C1 segment of cervical spinal cord (tissue), 14 donors: ENCODE measurements at regions not wholly inside any gene's neighbourhood (a gene's known extent, or its start where the extent isn't known, plus 50 kb on each side); places are given as distances from the start of the nearest gene placed in this dataset.

Experiments used
- DNase-seq, 14 donors: peaks; one replicate each; lab custom pipeline; 2025; lab: John Stamatoyannopoulos, UW

DNA sequence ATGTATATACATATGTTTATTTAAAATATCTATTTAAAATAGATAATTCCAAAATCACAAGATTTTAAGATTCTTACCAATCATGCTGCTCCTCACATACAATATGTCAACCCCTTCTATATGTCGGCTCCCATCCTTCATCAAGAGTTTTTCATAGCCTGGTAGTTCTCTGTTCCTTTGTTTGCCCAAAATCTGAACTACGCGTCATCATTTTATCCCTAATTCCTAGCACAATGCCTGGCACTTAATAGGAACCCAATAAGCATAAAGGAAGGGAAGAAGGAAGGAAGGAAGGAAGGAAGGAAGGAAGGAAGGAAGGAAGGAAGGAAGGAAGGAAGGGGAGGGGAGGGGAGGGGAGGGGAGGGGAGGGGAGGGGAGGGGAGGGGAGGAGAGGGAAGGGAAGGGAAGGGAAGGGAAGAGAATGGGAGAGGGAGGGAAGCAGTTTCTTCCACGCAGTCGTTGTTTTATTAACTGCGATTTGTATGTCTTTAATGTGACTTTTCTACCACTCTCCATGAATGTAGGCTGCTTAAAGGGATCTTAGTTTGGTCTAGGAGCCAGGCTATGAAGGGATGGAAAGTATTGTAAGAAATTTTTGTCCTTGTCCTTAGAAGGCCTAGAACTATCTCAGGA is 83.3 kb upstream of the PCGF5 start:
- DNase-seq: no peak

- DNase-seq: no peak
Observed at GRCh38 chr10:91137822-91138221, 82.6 kb upstream of the PCGF5 start.

- no peak for DNase-seq
Observed at GRCh38 chr10:91140995-91141549, 79.4 kb upstream of the PCGF5 start.

GRCh38 chr10:91144961-91145360 is 75.5 kb upstream of the PCGF5 start:
- DNase-seq: no peak

DNA sequence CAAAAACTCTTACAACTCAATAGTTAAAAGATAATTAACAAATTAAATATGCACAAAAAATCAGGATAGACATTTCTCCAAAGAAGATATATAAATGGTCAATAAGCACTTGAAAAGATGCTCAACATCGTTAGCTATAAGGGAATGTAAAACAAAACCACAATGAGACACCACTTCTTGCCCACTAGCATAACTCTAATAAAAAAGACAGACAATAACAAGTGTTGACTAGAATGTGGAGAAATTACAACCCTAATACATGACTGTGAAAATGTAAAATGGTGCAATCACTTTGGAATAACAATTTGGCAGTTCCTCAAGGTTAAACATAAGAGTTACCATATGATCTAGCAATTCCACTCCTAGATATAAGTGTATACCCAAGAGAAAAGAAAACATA is 74.3 kb upstream of the PCGF5 start:
- no peak for DNase-seq

DNA sequence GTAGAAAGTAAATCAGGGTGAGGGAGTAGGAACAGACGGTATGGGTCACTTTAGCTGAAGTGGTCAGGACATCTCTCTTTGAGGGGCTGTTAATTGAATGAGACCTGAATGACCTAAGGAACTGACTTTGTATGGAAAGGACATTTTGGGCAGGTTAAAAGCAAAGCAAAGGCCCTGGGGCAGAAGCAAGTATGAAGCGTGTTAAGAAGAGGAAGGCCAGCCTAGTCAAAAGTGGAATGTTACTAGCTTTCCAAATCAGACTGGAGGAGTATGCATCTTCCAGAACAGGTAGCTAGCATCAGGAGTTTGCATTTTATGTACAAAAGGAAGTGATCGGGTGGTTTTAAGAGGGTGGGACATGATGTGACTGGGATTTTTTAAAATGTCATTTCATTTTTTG is 70.9 kb upstream of the PCGF5 start:
- no peak for DNase-seq

DNA sequence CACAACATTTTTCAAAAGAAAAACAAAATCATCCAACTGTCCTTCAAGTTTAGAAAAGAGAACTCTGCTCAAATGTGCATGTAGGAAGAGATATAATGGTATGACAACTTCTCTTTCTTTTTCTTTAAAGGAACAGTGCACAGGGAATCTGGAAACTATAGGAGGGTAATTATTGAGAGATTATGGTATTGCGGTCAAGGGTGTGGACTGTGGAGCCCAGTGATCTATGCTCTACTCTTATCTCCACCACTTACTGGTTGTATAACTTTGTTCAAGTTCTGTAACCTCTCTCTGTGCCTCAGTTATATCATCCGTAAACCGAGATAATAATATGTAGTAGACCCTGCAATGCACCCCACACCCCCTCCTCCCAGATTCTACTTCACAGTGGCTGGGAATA is 69.8 kb upstream of the PCGF5 start:
- DNase-seq: no peak

- DNase-seq: no peak
Observed at GRCh38 chr10:91153508-91153907, 67.0 kb upstream of the PCGF5 start.

DNA sequence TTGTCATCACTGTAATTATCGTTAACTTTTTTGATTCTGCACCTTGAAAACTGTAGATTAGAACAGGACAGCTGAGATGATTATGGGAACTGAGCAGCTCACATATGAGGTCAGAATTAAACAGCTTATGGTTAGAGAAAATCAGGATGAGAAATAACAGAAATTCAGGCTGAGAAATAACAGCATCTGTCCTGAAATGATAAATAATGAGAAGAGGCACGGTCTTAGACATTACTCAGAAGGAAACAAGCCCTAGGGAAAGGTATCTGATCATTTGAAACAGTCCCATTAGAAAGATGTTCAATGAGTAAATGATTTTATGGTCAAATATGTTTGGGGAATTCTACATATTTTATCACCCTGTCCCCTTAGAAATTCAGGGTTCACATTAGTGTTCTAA is 65.6 kb upstream of the PCGF5 start:
- no peak for DNase-seq

DNA sequence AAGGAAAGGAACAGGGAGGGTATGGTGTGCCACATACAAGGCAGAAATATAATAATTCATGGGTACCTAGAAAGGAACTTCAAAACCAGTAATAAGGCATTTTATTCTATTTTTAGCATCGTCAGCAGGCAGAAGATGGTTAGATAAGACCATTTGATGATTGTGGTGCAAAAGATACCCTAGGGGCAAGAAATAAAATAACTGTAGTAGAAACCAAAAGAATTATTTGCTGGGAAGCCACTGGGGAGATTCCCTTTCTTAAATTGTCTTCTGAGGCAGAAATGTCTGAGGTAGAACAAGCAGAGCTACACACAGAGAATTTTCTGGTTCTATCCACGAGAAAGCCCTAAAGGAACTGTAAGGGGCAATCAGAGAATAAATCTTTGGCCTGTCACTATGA is 64.3 kb upstream of the PCGF5 start:
- DNase-seq: no peak

DNA sequence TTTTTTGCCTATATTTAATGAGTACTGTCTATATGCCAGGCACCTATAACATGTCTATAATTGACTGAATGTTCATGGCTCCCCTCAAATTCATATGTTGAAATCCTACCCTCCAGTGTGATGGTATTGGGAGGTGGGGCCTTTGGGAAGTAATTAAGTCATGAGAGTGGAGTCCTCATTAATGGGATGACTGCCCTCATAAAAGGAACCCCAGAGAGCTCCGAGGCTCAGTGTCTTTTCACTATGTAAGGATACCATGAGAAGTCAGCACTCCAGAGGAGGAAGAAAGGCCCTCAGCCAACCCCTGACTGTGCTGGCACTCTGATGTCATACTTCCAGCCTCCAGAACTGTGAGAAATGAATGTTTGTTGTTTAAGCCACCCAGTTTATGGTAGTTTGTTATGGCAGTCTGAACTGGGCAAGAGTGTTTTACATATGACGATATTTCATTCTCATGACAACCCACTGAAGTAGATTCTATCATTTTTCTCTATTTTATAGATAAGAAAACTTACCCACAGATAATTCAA is 61.1 kb upstream of the PCGF5 start:
- DNase-seq: no peak

GRCh38 chr10:91162050-91162494 is 58.4 kb upstream of the PCGF5 start:
- peak in 1 of 14 donors; percentile 23 for DNase-seq

DNA sequence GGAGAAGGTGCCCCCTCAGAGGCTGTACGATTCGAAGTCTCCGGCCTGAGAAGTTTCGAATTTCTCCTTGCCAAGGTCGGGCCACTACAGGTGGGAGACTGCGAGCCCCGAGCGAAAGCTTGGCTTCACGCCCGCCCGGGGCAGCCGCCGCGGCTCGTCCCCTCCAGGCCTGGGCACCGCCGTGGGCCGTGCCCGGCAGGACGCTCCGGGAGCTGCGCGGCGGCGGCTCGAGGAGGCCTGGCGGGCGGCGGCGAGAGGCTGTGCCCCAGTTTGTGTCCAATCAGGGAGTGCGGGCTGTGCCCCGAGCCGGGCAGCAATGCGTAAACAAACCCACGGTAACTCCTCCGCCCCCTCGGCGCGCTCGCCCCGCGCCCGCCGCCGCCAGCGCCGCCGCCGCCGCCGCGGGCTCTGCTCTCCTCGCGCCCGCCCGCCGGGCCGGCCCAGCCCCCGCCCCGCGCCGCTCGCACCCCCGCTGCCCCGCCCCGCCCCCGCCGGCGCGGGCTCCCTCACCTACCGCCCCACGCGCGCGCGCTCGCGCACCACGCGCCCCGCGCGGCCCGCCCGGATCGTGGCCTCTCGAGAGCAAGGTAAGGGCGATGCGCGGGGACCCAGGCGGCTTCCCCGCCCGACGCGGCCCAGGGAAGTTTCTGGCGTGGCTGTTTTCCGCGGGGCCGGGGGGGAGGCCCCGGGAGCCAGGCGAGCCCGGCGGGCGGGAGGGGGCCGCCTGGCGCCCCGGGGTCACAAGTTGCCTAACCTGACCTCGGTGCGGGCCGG is 57.8 kb upstream of the PCGF5 start:
- DNase-seq: peak in 13 of 14 donors; percentile 41 to 94 (median 75)

DNA sequence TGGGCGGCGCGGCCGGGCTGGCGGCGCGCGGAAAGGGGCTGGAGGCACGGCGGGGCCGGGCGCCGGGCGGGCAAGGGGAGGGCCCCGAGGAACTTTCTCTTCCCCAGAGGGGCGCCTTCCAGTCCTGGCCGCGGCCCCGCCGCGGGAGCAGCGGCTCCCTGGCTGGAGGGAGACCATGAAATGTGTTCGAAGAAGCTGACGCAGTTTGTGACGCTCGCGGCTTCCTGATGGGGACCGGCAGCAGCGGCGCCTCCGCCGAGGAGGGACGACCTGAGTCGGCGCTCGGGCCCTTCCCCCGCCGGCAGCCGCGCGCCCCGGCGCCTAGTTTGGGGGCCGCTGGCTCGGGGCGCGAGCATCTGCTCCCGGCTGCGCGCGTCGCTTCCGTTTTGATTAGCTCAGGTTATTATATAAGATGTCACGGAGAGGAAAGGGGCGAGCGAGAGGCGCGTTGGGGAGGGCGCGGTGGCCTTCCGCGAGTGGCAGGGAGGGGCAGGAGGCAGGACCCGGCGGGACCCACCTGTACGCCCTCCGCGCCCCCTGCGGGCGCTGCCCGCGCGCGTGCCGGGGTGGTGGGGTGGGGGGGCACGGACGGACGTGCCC is 57.1 kb upstream of the PCGF5 start:
- DNase-seq: peak in 10 of 14 donors; percentile 54 to 82 (median 74)

- peak in 10 of 14 donors; percentile 27 to 84 (median 48) for DNase-seq
Observed at GRCh38 chr10:91163869-91164474, 56.5 kb upstream of the PCGF5 start.

- DNase-seq: no peak
Observed at GRCh38 chr10:91164520-91165065, 55.9 kb upstream of the PCGF5 start.

DNA sequence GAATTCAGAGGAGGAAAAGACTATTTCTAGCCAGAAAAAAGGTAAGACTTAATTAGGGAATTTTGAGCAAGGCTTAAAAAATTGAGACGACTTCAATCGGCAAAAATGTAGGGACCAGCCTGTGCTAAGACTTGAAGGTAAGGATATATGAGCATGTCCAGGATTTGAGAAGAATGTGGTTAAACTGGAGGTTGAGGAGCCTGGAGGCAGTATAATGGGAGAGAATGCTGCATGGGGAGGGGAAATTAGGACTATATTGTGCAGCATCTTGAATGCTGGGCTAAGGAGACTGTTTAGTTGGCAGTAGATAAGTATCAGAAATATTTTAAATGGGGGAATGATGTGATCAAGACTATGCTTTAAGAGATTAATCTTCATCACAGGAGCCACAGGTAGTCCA is 53.1 kb upstream of the PCGF5 start:
- DNase-seq: no peak

DNA sequence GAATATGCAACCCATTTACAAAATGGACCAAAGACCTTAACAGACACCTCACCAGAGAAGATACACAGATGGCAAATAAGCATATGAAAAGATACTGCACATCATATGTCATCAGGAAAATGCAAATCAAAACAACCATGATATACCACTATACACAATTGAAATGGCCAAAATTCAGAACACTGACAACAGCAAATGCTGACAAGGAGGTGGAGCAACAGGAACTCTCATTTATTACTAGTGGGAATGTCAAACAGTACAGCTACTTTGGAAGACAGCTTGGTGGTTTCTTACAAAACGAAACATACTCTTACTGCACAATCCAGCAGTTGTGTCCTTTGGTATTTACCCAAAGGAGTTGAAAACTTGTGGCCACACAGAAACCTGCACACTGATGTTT is 50.0 kb upstream of the PCGF5 start:
- DNase-seq: no peak
